GM12878 (cell line): ENCODE measurements at regions not wholly inside any gene's neighbourhood (a gene's known extent, or its start where the extent isn't known, plus 50 kb on each side); places are given as distances from the start of the nearest gene placed in this dataset.

ENCODE experiments used
- ATAC-seq: fragments of 200-7000 bp; cut with Tn5 transposase; 3 replicates; pipeline ENCODE4 v1.9.1; 2020; ENCODE audit warnings: mild to moderate bottlenecking, moderate library complexity
- BruUV-seq: library from RNA; stranded (reverse); fragments of 400-500 nt; replicated peaks from 2 replicates; lab custom pipeline; 2021; lab: Mats Ljungman, UMichigan
- CTCF ChIA-PET: fragments of 300-600 bp; sonication (Branson Sonifier 250); formaldehyde crosslinking; extraction: SDS; loops from one replicate; lab custom pipeline; 2021; ENCODE audit warnings: inconsistent platforms; lab: Yijun Ruan, JAX
- POLR2A ChIA-PET: fragments of 350-600 bp; formaldehyde crosslinking; extraction: SDS; loops from one replicate; lab custom pipeline; 2021; ENCODE audit warnings: inconsistent platforms; lab: Charles Lee
- RAD21 ChIA-PET: fragments of 300-600 bp; sonication (Branson Sonifier 250); formaldehyde crosslinking; loops from one replicate; lab custom pipeline; 2023; ENCODE audit warnings: antibody characterized with exemption; ENCODE audit not compliant: unreplicated experiment; lab: Charles Lee
- SMC1A ChIA-PET: fragments of 300-600 bp; sonication (Branson Sonifier 250); formaldehyde crosslinking; loops from one replicate; lab custom pipeline; 2023; ENCODE audit not compliant: unreplicated experiment, uncharacterized antibody; lab: Charles Lee
- DNase-seq: peaks from one replicate; pipeline ENCODE4 v3.0.0-alpha.2; 2011; ENCODE audit warnings: low read depth, low spot score
- FAIRE-seq: peaks from 3 replicates; lab custom pipeline; 2011; peaks lifted over from hg19 to GRCh38; lab: Jason Lieb, UNC
- H2AFZ ChIP-seq: 2 replicates; pipeline ENCODE4 v1.6.0; 2011; ENCODE audit warnings: low read depth, low read length, control low read depth; ENCODE audit not compliant: control insufficient read depth
- H3K27ac ChIP-seq: 2 replicates; pipeline ENCODE4 v1.5.1; 2011; ENCODE audit warnings: control low read depth; ENCODE audit not compliant: control insufficient read depth, insufficient read depth
- H3K27me3 ChIP-seq, 2 experiments: replicated peaks in 1 of 2; 2 replicates each; pipeline versions ENCODE4 v1.6.0 to v1.6.1; 2011; ENCODE audit warnings: low read length in 1 of 2; ENCODE audit not compliant: control insufficient read depth in 2 of 2, insufficient read depth in 2 of 2
- H3K36me3 ChIP-seq, 2 experiments: 2 replicates each; pipeline ENCODE4 v1.5.1; 2011; ENCODE audit warnings: low read length in 1 of 2; ENCODE audit not compliant: control insufficient read depth in 2 of 2, insufficient read depth in 2 of 2
- H3K4me1 ChIP-seq: 2 replicates; pipeline ENCODE4 v1.6.1; 2011; ENCODE audit warnings: mild to moderate bottlenecking, low read length, moderate library complexity, mixed read lengths; ENCODE audit not compliant: control insufficient read depth, insufficient read depth
- H3K4me2 ChIP-seq: 2 replicates; pipeline ENCODE4 v1.6.0; 2011; ENCODE audit warnings: control low read depth; ENCODE audit not compliant: control insufficient read depth, insufficient read depth
- H3K4me3 ChIP-seq: fragments of 200-600 bp; sonication (generic); 2 replicates; pipeline ENCODE4 v1.5.1; 2016
- H3K79me2 ChIP-seq: 2 replicates; pipeline ENCODE4 v1.6.0; 2011; ENCODE audit warnings: low read length; ENCODE audit not compliant: control insufficient read depth, insufficient read depth
- H3K9ac ChIP-seq: 2 replicates; pipeline ENCODE4 v1.8.0; 2011; ENCODE audit warnings: low read length, control low read depth, mixed read lengths; ENCODE audit not compliant: control insufficient read depth, insufficient read depth
- H3K9me3 ChIP-seq: replicated peaks from 3 replicates; pipeline ENCODE4 v1.5.1; 2011; ENCODE audit warnings: mild to moderate bottlenecking, low read length; ENCODE audit not compliant: control insufficient read depth, insufficient read depth
- H4K20me1 ChIP-seq: 2 replicates; pipeline ENCODE4 v1.6.0; 2011; ENCODE audit not compliant: control insufficient read depth, insufficient read depth
- HDAC6 ChIP-seq: fragments of 200-600 bp; sonication (generic); IDR thresholded peaks from one replicate; pipeline ENCODE4 v1.8.0; 2017; ENCODE audit warnings: antibody characterized with exemption; ENCODE audit not compliant: unreplicated experiment
- PAX8 ChIP-seq: fragments of 450-650 bp; IDR thresholded peaks from 2 replicates; pipeline ENCODE4 v1.6.1; 2017; ENCODE audit warnings: mild to moderate bottlenecking, moderate library complexity
- SREBF1 ChIP-seq: IDR thresholded peaks from 2 replicates; pipeline ENCODE4 v1.6.1; 2012; ENCODE audit warnings: mild to moderate bottlenecking, low read length
- WGBS: methylation state at CpG from one replicate; pipeline ENCODE4 v1.1.6; 2016; ENCODE audit warnings: low lambda C conversion rate; ENCODE audit not compliant: insufficient replicate concordance, insufficient coverage; ENCODE audit errors: missing lambda C conversion rate; 5-methylcytosine and 5-hydroxymethylcytosine counted together
- in situ Hi-C: fragments of 300-500 bp; cut with MboI; formaldehyde crosslinking; loops from 9 replicates; pipeline ENCODE4 v1.14.3; 2018; ENCODE audit warnings: mixed read lengths
- intact Hi-C: fragments of 100-400 bp; cut with micrococcal nuclease; formaldehyde crosslinking; loops from one replicate; pipeline ENCODE4 v1.14.2; 2022; ENCODE audit not compliant: unreplicated experiment
- TF ChIP-seq, protein P1 (sequence below): IDR thresholded peaks from 2 replicates; pipeline ENCODE4 v1.6.1; 2012; ENCODE audit warnings: low read depth, low read length, improper control_type of control experiment
- TF ChIP-seq, protein P2 (sequence below): IDR thresholded peaks from 2 replicates; pipeline ENCODE4 v1.6.1; 2011; ENCODE audit warnings: borderline replicate concordance, low read depth, mild to moderate bottlenecking, moderate library complexity, low read length; ENCODE audit not compliant: insufficient read depth, poor library complexity, severe bottlenecking

DNA sequence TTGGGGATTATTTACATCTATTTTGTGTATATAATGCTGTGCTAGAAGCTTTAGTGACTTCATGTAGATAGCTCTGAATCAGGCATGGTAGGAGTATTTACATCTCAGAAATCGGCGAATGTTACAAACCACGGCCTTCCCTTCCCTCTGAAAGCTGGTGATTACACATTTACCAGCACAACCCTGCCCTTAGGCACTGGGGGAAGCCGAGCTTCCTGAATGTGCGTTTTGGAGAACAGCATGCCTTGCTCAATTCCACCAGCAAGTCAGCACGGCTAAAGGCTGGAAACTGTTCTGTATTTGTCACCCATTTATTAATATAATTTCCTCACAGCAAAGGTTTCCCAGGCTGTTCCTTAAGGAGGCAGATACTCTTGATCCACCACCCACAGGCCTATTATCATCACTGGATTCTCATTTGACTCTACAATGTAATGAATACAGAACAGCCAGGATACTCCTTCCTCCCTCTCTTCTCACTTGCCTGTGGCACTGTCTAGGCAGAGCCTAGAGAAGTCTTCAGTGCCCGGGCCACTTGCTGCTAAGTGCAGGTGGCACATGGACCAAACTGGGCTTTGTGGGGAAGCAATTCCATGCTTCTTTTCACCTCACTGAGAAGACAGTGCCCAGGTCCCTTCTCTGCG, 55.2 kb upstream of the CACNA2D3 start:
- no peak for ATAC-seq
- POLR2A ChIA-PET = no interaction called here
- in situ Hi-C loops (no loop called here), intact Hi-C loops (no loop called here)
- Histone ChIP-seq H3K9ac (no peak overlapping the region), H3K9me3 (no peaks in the 10 kb centered on the region; the same call in 2 of the 3 replicates), H3K4me3 (no peak overlapping the region), H3K36me3 (no peaks in the 10 kb centered on the region), H3K4me1 (no peaks in the 10 kb centered on the region), H3K79me2 (no peaks in the 10 kb centered on the region), H4K20me1 (peaks cover 3% of the 10 kb centered on the region; the same call in 1 of the 2 replicates), H3K27me3 (no peaks in the 10 kb centered on the region; a peak in 2 of 4 replicates), H3K4me2 (no peak overlapping the region), H3K27ac (no peak overlapping the region), H2AFZ (no peak overlapping the region)
- FAIRE-seq = no peak
- DNase-seq = no peak
- RAD21 ChIA-PET = no interaction called here
- WGBS = 18% methylated on average over 7 of the region's 8 CpGs
- no TSS peak for BruUV-seq
- CTCF ChIA-PET = no interaction called here
- no peak for TF ChIP-seq PAX8
- TF ChIP-seq, protein P1, sequence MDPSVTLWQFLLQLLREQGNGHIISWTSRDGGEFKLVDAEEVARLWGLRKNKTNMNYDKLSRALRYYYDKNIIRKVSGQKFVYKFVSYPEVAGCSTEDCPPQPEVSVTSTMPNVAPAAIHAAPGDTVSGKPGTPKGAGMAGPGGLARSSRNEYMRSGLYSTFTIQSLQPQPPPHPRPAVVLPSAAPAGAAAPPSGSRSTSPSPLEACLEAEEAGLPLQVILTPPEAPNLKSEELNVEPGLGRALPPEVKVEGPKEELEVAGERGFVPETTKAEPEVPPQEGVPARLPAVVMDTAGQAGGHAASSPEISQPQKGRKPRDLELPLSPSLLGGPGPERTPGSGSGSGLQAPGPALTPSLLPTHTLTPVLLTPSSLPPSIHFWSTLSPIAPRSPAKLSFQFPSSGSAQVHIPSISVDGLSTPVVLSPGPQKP = no peak
- no peak for TF ChIP-seq SREBF1
- no peak for TF ChIP-seq HDAC6
- TF ChIP-seq, protein P2, sequence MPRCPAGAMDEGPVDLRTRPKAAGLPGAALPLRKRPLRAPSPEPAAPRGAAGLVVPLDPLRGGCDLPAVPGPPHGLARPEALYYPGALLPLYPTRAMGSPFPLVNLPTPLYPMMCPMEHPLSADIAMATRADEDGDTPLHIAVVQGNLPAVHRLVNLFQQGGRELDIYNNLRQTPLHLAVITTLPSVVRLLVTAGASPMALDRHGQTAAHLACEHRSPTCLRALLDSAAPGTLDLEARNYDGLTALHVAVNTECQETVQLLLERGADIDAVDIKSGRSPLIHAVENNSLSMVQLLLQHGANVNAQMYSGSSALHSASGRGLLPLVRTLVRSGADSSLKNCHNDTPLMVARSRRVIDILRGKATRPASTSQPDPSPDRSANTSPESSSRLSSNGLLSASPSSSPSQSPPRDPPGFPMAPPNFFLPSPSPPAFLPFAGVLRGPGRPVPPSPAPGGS = no peak
- SMC1A ChIA-PET = no interaction called here
